Stomach smooth muscle (tissue), 2 donors: ENCODE measurements at regions not wholly inside any gene's neighbourhood (a gene's known extent, or its start where the extent isn't known, plus 50 kb on each side); places are given as distances from the start of the nearest gene placed in this dataset.

Experiments used
- H3K27ac ChIP-seq: one replicate; pipeline ENCODE4 v1.7.0; 2013; ENCODE audit warnings: mild to moderate bottlenecking, low read length, inconsistent platforms
- H3K27me3 ChIP-seq, 2 donors: one replicate each; pipeline ENCODE4 v1.7.0; 2013; ENCODE audit warnings: low read length in 2 of 2; ENCODE audit not compliant: insufficient read depth in 2 of 2, control insufficient read depth in 1 of 2
- H3K36me3 ChIP-seq, 2 donors: one replicate each; pipeline ENCODE4 v1.7.0; 2013; ENCODE audit warnings: low read length in 2 of 2; ENCODE audit not compliant: control insufficient read depth in 2 of 2, insufficient read depth in 2 of 2
- H3K4me1 ChIP-seq: one replicate; pipeline ENCODE4 v1.7.0; 2013; ENCODE audit warnings: low read length; ENCODE audit not compliant: control insufficient read depth, insufficient read depth
- H3K4me3 ChIP-seq, 2 donors: one replicate each; pipeline ENCODE4 v1.7.0; 2013; ENCODE audit warnings: low read length in 2 of 2
- H3K9ac ChIP-seq, 2 donors: one replicate each; pipeline ENCODE4 v1.7.0; 2013; ENCODE audit warnings: low read length in 2 of 2, mild to moderate bottlenecking in 1 of 2
- H3K9me3 ChIP-seq, 2 donors: one replicate each; pipeline ENCODE4 v1.7.0; 2013; ENCODE audit warnings: low read length in 2 of 2; ENCODE audit not compliant: control insufficient read depth in 2 of 2
- donor health status: healthy.
- donor health status: Pancreatic carcinoma.

DNA sequence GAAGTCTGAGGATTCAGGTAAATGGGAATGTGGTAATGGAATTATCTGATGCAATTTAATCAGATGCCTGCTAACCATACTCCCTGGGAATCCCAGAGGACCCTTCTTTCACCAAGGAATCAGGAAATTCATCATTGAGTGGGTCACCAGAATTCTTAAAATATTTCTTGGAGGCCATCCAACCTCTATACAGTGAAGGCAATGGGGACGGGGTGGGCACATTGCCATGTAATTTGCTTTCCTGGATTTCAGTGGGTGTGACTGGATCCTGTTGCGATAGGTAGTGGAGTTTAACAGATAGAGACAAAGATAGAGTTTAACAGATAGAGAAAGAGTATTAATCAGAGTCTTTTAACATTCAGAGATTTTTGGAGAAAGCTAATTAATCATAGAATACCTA, 394.4 kb downstream of the DAD1 start:
- H3K9me3 ChIP-seq = no peaks in the 10 kb centered on the region

DNA sequence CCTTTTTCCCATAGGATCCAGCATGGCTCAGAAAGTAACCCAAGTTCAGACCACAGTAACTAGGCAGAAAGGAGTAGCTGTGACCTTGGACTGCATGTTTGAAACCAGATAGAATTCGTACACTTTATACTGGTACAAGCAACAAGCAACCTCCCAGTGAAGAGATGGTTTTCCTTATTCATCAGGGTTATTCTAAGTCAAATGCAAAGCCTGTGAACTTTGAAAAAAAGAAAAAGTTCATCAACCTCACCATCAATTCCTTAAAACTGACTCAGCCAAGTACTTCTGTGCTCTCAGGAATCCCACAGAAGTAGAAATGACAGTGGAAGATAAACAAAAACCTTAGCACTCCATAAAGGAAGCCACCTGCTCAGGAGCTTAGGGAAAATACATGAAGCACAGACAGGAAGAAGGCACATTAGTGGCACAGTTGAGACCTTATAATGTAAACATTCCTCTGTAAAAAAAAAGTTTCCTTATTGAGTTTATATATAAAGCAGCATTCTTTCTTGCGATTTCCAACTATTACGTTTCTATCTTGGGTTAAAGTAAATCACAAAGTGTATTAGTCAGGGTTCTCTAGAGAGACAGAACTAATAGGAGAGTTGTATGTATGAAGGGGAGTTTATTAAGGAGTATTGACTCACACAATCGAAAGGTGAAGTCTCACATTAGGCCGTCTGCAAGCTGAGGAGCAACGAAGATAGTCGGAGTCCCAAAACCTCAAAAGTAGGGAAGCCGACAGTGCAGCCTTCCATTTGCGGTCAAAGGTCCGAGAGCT, 398.4 kb downstream of the DAD1 start:
- no peak overlapping the region for H3K27ac ChIP-seq
- no peaks in the 10 kb centered on the region for H3K27me3 ChIP-seq
- no peaks in the 10 kb centered on the region for H3K9me3 ChIP-seq

More for the DNA sequence above, 394.4 kb downstream of the DAD1 start:
- H3K4me1 ChIP-seq = no peaks in the 10 kb centered on the region
- no peaks in the 10 kb centered on the region for H3K27me3 ChIP-seq
- H3K4me3 ChIP-seq = no peak overlapping the region
- no peak overlapping the region for H3K27ac ChIP-seq
- no peaks in the 10 kb centered on the region for H3K36me3 ChIP-seq
- no peak overlapping the region for H3K9ac ChIP-seq

DNA sequence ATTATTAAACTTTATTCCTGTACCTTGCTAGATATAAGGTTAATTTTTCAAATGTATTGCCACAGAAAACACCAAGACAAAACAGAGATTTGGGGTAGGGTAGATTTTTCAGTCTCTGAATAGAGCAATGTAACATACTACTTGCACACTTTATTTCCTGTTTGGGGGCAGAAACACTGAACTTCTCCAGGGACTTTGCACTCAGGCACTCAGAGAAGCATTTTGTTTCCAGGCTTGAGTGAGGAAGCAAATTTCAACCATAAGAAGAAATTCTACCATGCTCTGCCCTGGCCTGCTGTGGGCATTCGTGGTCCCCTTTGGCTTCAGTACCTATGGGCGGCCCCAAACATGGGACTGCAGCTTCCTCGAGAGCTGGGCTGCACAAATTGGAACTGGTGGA, 399.1 kb downstream of the DAD1 start:
- Histone ChIP-seq H3K27me3 (no peaks in the 10 kb centered on the region), H3K9ac (no peak overlapping the region), H3K4me3 (no peak overlapping the region), H3K9me3 (no peaks in the 10 kb centered on the region), H3K4me1 (no peaks in the 10 kb centered on the region), H3K27ac (no peak overlapping the region), H3K36me3 (no peaks in the 10 kb centered on the region)

More for the DNA sequence above, 398.4 kb downstream of the DAD1 start:
- H3K4me3 ChIP-seq = no peak overlapping the region
- no peaks in the 10 kb centered on the region for H3K4me1 ChIP-seq
- no peaks in the 10 kb centered on the region for H3K36me3 ChIP-seq
- H3K9ac ChIP-seq = no peak overlapping the region

DNA sequence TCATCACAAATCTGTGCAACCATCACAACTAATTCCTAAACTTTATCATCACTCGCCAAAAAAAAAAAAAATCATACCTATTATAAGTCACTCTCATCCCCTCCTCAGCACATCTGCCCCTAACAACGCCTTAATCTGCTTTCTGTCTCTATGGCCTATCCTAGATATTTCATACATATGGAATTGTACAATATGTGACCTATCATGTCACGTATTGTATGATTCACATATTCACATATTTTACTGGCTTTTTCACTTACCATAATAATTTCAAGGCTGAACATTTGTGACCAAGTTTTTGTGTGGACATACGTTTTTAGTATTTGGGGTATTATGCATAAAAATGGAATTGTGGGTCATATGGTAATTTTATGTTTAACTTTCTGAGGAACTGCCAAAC, 400.7 kb downstream of the DAD1 start:
- Histone ChIP-seq H3K27ac (no peak overlapping the region), H3K27me3 (no peaks in the 10 kb centered on the region), H3K36me3 (no peaks in the 10 kb centered on the region), H3K4me1 (no peaks in the 10 kb centered on the region), H3K9ac (no peak overlapping the region), H3K9me3 (no peaks in the 10 kb centered on the region), H3K4me3 (no peak overlapping the region)

DNA sequence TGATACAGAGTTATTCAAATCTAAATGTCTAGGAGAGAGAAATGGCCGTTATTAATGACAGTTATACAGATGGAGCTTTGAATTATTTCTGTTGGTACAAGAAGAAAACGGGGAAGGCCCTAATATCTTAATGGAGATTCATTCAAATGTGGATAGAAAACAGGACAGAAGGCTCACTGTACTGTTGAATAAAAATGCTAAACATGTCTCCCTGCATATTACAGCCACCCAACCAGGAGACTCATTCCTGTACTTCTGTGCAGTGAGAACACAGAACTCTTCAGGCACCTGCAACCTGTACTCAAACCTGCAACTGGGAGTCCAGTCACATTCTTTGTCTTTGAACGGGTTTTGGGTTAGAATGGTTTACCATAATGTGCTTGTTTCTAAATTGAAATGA, 403.2 kb downstream of the DAD1 start:
- no peak overlapping the region for H3K9ac ChIP-seq
- no peaks in the 10 kb centered on the region for H3K36me3 ChIP-seq
- H3K4me3 ChIP-seq = no peak overlapping the region
- no peaks in the 10 kb centered on the region for H3K4me1 ChIP-seq
- no peaks in the 10 kb centered on the region for H3K27me3 ChIP-seq
- H3K27ac ChIP-seq = no peak overlapping the region
- H3K9me3 ChIP-seq = no peaks in the 10 kb centered on the region

DNA sequence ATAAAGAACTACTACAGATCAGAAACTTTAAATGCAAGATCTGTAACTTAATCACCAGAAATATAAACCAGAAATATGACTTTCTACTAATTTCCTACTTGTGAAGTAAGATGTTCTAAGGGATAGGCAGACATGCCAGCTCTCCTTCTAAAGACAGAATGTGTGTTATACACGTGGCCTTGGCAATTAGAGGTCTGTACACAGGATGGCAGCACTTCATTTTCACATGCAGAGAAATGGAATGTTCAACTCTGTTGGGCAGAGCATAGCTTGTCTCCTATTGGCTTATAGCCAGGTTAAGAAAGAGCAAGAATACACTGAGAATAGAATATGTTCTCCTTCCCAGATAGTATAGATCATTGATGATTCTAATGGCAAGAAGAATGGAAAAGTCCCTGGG, 403.8 kb downstream of the DAD1 start:
- Histone ChIP-seq H3K9ac (no peak overlapping the region), H3K9me3 (no peaks in the 10 kb centered on the region), H3K36me3 (no peaks in the 10 kb centered on the region), H3K4me3 (no peak overlapping the region), H3K27ac (no peak overlapping the region), H3K27me3 (no peaks in the 10 kb centered on the region), H3K4me1 (no peaks in the 10 kb centered on the region)

DNA sequence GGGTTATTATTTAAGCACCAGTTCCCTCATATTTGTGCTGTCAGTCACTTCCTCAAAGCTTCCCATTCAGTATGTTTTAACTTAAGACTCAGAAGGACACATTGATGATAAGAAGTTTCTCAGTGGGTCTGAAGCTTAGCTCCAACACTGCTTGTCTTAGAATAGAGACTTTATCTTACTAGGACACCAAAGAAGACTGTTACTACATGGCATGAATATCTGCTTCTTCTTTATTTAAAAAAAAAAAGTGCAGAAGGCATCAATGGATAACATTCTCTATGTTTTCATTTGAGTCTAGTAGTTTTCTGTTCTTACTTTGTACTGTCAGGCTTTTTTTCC, 404.2 kb downstream of the DAD1 start:
- no peak overlapping the region for H3K4me3 ChIP-seq

DNA sequence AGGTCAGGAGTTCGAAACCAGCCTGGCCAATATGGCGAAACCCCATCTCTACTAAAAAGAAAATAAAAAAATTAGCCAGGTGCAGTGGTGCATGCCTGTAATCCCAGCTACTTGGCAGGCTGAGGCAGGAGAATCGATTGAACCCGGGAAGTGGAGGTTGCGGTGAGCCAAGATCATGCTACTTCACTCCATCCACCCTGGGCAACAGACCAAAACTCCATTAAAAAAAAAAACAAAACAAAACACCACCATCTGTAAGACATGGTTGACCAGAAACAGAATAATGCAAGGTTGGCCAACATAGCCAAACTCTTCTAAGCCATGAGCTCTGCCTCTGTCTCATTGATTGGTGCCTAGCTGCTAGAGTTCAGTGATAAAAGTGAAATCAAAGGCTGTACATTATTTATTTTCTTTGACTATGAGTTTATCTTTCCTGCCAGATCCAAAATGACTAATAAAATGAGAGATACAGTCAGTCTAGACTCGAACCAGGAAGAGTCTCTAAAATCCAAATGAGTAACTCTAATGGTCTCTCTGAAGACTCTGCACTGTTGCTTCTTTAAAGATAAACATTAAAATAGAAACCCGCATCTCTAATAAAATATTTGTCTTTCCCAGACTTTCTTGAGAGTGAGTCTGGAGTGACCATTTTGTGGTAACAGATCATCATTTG, 404.7 kb downstream of the DAD1 start:
- Histone ChIP-seq H3K9ac (no peak overlapping the region), H3K27me3 (no peaks in the 10 kb centered on the region), H3K4me1 (no peaks in the 10 kb centered on the region)

More for the DNA sequence above, 404.2 kb downstream of the DAD1 start:
- Histone ChIP-seq H3K4me1 (no peaks in the 10 kb centered on the region), H3K27ac (no peak overlapping the region), H3K9ac (no peak overlapping the region), H3K27me3 (no peaks in the 10 kb centered on the region), H3K36me3 (no peaks in the 10 kb centered on the region), H3K9me3 (no peaks in the 10 kb centered on the region)

DNA sequence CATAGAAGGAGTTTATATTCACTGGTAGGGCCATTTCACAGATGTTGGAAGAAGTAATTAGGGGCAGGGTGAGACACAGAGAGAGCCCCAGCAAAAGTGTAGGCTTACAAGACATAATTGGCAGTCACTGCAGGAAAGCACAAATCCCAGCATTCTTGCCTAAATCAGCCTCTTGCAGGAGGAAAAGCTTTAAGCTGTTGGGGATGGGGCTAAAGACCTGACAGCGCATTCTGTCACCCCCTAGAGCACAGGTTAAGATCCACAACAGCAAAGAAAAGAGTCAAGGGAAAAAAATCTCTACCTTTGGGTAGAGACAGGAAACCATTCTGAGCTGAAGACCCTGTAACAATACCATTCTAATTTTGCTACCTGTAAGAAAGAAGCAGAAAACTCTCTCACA, 409.0 kb downstream of the DAD1 start:
- no peaks in the 10 kb centered on the region for H3K4me1 ChIP-seq
- H3K36me3 ChIP-seq = no peaks in the 10 kb centered on the region
- H3K27ac ChIP-seq = no peak overlapping the region
- no peak overlapping the region for H3K4me3 ChIP-seq
- no peak overlapping the region for H3K9ac ChIP-seq
- no peaks in the 10 kb centered on the region for H3K27me3 ChIP-seq
- no peaks in the 10 kb centered on the region for H3K9me3 ChIP-seq

More for the DNA sequence above, 404.7 kb downstream of the DAD1 start:
- Histone ChIP-seq H3K36me3 (no peaks in the 10 kb centered on the region), H3K9me3 (no peaks in the 10 kb centered on the region), H3K4me3 (no peak overlapping the region), H3K27ac (no peak overlapping the region)

DNA sequence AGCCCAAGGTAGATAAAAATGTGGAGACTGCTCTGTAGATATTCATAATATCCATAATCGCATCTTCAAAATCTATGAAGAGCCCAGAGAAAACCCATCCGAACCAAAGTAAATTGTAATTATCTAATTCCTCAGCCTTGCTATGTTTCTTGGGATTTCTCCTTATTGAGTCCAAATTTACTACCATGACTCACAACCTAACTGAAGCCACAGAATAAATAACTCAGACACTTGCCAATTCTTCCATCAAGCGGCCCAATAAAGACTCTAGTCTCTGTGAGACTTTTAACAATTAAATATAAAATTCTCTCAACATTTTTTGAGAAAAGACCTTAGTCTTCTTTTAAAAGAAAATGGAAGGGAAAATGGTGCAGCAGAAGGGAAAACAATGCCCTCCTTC, 409.8 kb downstream of the DAD1 start:
- H3K9ac ChIP-seq = no peak overlapping the region
- no peak overlapping the region for H3K27ac ChIP-seq
- H3K9me3 ChIP-seq = no peaks in the 10 kb centered on the region
- no peak overlapping the region for H3K4me3 ChIP-seq
- H3K36me3 ChIP-seq = no peaks in the 10 kb centered on the region
- no peaks in the 10 kb centered on the region for H3K4me1 ChIP-seq
- H3K27me3 ChIP-seq = no peaks in the 10 kb centered on the region

DNA sequence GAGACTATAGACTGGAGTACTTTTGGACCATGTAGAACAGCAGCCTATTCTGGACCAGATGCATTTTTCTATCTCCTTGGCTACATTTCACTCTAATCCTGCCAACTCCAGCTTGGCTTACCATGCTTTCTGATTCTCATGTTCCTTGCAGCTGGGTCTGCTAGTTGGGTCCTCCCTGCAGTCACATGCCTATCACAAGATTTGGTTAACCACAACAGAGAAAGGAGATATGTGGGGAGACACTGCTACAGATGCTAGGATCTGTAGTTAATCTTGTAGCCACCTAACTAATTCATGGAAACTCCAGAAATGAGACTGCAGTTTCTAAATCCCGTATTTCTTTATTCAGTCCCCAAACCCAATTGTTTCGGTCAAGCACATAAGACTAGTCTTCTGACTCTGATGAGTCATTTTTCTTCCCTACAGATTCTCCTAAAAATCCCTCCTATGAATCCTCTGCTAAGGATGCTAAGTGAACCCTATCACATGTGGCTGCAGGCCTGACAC, 410.6 kb downstream of the DAD1 start:
- Histone ChIP-seq H3K9ac (no peak overlapping the region), H3K4me3 (no peak overlapping the region), H3K27ac (no peak overlapping the region), H3K4me1 (no peaks in the 10 kb centered on the region), H3K36me3 (no peaks in the 10 kb centered on the region), H3K27me3 (no peaks in the 10 kb centered on the region), H3K9me3 (no peaks in the 10 kb centered on the region)
